ENCODE measurements at regions not wholly inside any gene's neighbourhood (a gene's known extent, or its start where the extent isn't known, plus 50 kb on each side); places are given as distances from the start of the nearest gene placed in this dataset.

DNA sequence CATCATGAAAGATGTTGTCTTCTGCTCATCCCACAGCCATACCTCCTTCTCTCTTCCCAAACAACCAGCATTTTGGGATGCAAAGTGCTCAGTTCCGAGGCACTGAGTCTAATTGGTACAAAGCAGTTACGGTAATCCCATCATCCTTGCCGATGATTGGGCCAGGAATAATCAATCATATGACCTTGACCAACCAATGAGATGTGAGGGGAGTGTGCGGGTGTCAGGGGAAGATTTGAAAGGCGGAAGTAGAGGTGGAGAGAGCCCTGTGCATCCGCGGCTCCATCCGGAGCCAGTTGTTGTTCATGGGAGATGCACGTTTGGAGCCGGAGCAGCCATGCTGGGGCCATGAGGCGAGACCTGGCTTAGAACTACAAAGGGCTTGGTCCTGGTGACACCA is 67.3 kb downstream of the SYNE3 start:
- TF ChIP-seq POLR2AphosphoS5 (IDR thresholded peaks at IDR 0.05; ENCODE audit: low read depth, low read length) (no peak), TAF1 (IDR thresholded peaks at IDR 0.05; ENCODE audit: borderline replicate concordance, insufficient read depth, low read length) (no peak)
- TF ChIP-seq, protein P1, sequence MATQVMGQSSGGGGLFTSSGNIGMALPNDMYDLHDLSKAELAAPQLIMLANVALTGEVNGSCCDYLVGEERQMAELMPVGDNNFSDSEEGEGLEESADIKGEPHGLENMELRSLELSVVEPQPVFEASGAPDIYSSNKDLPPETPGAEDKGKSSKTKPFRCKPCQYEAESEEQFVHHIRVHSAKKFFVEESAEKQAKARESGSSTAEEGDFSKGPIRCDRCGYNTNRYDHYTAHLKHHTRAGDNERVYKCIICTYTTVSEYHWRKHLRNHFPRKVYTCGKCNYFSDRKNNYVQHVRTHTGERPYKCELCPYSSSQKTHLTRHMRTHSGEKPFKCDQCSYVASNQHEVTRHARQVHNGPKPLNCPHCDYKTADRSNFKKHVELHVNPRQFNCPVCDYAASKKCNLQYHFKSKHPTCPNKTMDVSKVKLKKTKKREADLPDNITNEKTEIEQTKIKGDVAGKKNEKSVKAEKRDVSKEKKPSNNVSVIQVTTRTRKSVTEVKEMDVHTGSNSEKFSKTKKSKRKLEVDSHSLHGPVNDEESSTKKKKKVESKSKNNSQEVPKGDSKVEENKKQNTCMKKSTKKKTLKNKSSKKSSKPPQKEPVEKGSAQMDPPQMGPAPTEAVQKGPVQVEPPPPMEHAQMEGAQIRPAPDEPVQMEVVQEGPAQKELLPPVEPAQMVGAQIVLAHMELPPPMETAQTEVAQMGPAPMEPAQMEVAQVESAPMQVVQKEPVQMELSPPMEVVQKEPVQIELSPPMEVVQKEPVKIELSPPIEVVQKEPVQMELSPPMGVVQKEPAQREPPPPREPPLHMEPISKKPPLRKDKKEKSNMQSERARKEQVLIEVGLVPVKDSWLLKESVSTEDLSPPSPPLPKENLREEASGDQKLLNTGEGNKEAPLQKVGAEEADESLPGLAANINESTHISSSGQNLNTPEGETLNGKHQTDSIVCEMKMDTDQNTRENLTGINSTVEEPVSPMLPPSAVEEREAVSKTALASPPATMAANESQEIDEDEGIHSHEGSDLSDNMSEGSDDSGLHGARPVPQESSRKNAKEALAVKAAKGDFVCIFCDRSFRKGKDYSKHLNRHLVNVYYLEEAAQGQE (IDR thresholded peaks at IDR 0.05; ENCODE audit: insufficient read depth in 1 of 2, low read depth in 2 of 2, low read length in 2 of 2): no peak
